ENCODE measurements at regions not wholly inside any gene's neighbourhood (a gene's known extent, or its start where the extent isn't known, plus 50 kb on each side); places are given as distances from the start of the nearest gene placed in this dataset.

- DNase-seq = no peak
Measured at GRCh38 chr5:112663146-112663545, 74.5 kb upstream of the APC start.

DNA sequence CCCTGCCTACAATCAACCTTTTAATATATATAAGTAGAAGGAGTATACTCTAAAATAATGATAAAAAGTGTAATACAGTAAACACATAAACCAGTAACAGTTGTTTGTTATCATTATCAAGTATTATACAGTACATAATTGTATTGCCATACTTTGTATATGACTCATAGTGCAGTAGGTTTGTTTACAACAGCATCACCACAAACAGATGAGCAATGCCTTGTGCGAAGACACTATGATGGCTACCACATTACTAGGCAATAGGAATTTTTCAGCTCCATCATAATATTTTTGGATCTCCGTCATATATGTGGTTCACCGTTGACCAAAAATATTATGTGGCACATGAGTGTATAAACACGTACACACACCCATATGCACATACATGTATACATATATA, 69.7 kb upstream of the APC start:
- DNase-seq = no peak

DNA sequence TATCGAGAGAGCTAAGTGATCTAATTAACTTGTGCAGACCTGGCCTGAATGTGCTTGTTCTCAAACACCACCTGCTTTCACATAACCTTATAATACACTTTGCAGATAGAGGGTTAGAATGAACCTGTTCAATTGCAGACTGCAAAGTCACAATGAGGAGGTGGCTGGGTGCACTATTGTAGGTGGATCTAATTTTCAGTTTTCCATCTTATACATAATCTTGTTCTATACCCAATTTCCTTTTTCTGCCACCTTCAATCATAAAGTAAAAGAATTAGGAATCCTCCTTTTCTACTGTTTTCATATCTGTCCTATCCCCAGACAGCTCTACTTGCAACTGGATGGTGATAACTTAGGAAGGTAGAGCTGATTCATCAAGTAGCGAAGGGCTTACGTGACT, 68.8 kb upstream of the APC start:
- DNase-seq = no peak

GRCh38 chr5:112669328-112669963, 68.2 kb upstream of the APC start:
- no peak for DNase-seq

DNA sequence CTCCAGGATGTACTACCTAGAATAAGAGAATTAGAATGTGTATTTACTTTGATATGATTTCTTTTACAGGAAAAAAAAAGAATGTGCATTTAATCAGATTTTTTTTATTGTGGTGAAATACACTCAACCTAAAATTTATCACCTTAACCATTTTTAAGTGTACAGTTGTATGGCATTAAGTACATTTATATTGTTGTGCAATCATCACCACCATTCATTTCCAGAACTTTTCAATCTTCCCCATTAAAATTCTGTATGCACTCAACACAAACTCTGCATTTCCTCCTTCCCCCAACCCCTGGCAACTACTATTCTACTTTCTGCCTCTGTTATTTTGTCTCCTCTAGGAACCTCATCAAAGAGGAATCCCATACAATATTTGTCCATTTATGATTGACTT, 66.0 kb upstream of the APC start:
- no peak for DNase-seq

GRCh38 chr5:112681481-112681908, 56.2 kb upstream of the APC start:
- no peak for DNase-seq

DNA sequence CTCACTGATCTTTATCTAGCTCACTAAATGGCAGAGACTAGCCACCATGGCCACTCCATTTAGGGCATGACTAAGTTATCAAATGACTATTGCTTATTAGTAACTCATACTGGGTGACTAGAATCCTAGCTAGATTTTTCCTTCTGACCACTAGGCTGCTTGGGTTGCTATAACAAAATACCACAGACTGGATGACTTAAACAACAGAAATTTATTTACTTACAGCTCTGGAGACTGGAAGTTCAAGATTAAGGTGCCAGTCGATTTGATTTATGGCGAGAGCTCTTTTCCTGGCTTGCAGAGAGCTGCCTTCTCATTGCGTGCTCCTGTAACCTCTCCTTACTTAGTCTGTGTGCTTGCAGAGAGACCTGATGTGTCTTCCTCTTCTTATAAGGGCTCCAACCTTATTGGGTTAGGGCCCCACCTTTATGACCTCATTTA, 55.0 kb upstream of the APC start:
- no peak for DNase-seq

- no peak for DNase-seq
Measured at GRCh38 chr5:112684121-112684520, 53.6 kb upstream of the APC start.

DNA sequence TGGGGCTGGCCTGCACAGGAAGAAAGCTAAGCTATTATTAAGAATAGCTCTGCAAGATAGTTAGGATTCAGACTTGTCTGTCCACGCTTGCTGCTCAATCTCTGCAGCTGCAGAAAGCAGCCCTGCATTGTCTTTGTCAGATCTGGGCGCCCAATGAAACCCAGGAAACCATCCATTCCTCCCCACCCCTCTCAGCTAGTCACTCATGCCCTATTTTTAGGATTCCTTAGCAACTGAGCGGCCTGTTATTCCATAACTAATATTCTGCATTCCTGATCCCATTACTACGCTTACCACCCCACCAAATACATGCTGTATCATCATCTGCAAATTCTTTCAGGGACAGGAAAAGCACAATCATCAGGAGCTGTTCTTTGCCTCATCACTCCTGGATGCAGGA, 52.9 kb upstream of the APC start:
- DNase-seq = no peak

GRCh38 chr5:112685386-112685785, 52.3 kb upstream of the APC start:
- DNase-seq = no peak

GRCh38 chr5:112685931-112686330, 51.8 kb upstream of the APC start:
- no peak for DNase-seq

DNA sequence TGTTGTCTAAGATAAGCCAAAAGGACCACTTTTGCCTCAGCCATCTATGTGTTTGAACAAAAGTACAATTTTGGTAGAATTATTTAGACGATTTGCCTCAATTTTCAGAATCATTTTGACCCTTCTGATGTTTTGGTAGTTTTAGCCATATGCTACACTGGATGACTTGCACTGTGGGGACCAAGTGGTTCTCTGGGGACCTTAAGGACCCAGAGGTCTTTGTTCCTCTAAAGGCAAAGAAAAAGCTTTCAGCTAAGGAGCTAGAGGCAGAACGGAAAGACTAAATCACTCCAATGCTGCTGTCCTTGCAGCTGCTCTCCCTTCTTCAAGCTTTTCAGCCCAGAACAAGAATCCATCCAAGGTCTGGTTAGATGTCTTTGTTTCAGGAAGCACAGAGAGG, 51.0 kb upstream of the APC start:
- no peak for DNase-seq

GRCh38 chr5:112687306-112687705, 50.4 kb upstream of the APC start:
- DNase-seq = no peak

All from NCI-H1092 (cell line).